Cardiac muscle cell (in vitro differentiated cells and primary cell): ENCODE measurements at regions not wholly inside any gene's neighbourhood (a gene's known extent, or its start where the extent isn't known, plus 50 kb on each side); places are given as distances from the start of the nearest gene placed in this dataset.

Source experiments
- DNase-seq, 2 donors: peaks; one replicate each; pipeline versions ENCODE4 v3.0.0 to v3.0.0-alpha.2; 2010 to 2017; ENCODE audit warnings: low read depth in 1 of 2, low spot score in 1 of 2
- H3K27ac ChIP-seq: fragments of 200-600 bp; sonication (generic); 2 replicates; pipeline ENCODE4 v1.5.1; 2016
- H3K27me3 ChIP-seq: fragments of 200-600 bp; sonication (generic); 2 replicates; pipeline ENCODE4 v1.6.0; 2016; ENCODE audit warnings: control low read depth
- H3K36me3 ChIP-seq: fragments of 200-600 bp; sonication (generic); 2 replicates; pipeline ENCODE4 v1.5.1; 2016; ENCODE audit warnings: control low read depth
- H3K4me1 ChIP-seq: fragments of 200-600 bp; sonication (generic); 2 replicates; pipeline ENCODE4 v1.8.1; 2017; ENCODE audit warnings: low read depth, mild to moderate bottlenecking, mixed run types
- H3K4me3 ChIP-seq: fragments of 200-600 bp; sonication (generic); 2 replicates; pipeline ENCODE4 v1.5.1; 2016; ENCODE audit warnings: mild to moderate bottlenecking
- H3K9me3 ChIP-seq: fragments of 200-600 bp; sonication (generic); 2 replicates; pipeline ENCODE4 v1.5.1; 2017; ENCODE audit warnings: low read depth, mild to moderate bottlenecking, control low read depth
- CTCF ChIP-seq: IDR thresholded peaks from 2 replicates; pipeline ENCODE4 v1.5.1; 2012; ENCODE audit warnings: low read depth, mild to moderate bottlenecking, low read length

GRCh38 chr12:107536613-107537012 is 149.0 kb upstream of the PWP1 start:
- Histone ChIP-seq H3K36me3 (no peaks in the 10 kb centered on the region), H3K4me3 (no peak overlapping the region), H3K4me1 (no peaks in the 10 kb centered on the region), H3K27me3 (no peaks in the 10 kb centered on the region), H3K27ac (no peak overlapping the region), H3K9me3 (no peaks in the 10 kb centered on the region)
- no peak for TF ChIP-seq CTCF
- no peak for DNase-seq

GRCh38 chr12:107537464-107538119 is 148.0 kb upstream of the PWP1 start:
- Histone ChIP-seq H3K27ac (no peak overlapping the region), H3K27me3 (no peaks in the 10 kb centered on the region), H3K4me3 (no peak overlapping the region), H3K36me3 (no peaks in the 10 kb centered on the region), H3K4me1 (no peaks in the 10 kb centered on the region), H3K9me3 (no peaks in the 10 kb centered on the region)
- DNase-seq = no peak
- TF ChIP-seq CTCF = no peak

GRCh38 chr12:107539196-107539939 is 146.2 kb upstream of the PWP1 start:
- H3K27ac ChIP-seq = no peak overlapping the region
- no peaks in the 10 kb centered on the region for H3K4me1 ChIP-seq
- DNase-seq = no peak
- H3K4me3 ChIP-seq = no peak overlapping the region
- no peaks in the 10 kb centered on the region for H3K9me3 ChIP-seq
- H3K27me3 ChIP-seq = no peaks in the 10 kb centered on the region
- no peak for TF ChIP-seq CTCF
- H3K36me3 ChIP-seq = no peaks in the 10 kb centered on the region

- no peak overlapping the region for H3K4me3 ChIP-seq
- no peak for DNase-seq
Measured at GRCh38 chr12:107541001-107541705, 144.4 kb upstream of the PWP1 start.

GRCh38 chr12:107543416-107543815 is 142.2 kb upstream of the PWP1 start:
- Histone ChIP-seq H3K4me3 (no peak overlapping the region), H3K36me3 (no peaks in the 10 kb centered on the region), H3K9me3 (no peaks in the 10 kb centered on the region), H3K27me3 (no peaks in the 10 kb centered on the region), H3K27ac (no peak overlapping the region), H3K4me1 (no peaks in the 10 kb centered on the region)
- DNase-seq = no peak
- TF ChIP-seq CTCF = no peak

More at GRCh38 chr12:107541001-107541705, 144.4 kb upstream of the PWP1 start:
- H3K36me3 ChIP-seq = no peaks in the 10 kb centered on the region
- H3K27me3 ChIP-seq = no peaks in the 10 kb centered on the region
- H3K27ac ChIP-seq = no peak overlapping the region
- no peaks in the 10 kb centered on the region for H3K4me1 ChIP-seq
- TF ChIP-seq CTCF = no peak
- no peaks in the 10 kb centered on the region for H3K9me3 ChIP-seq
